ENCODE measurements at regions not wholly inside any gene's neighbourhood (a gene's known extent, or its start where the extent isn't known, plus 50 kb on each side); places are given as distances from the start of the nearest gene placed in this dataset.
A peak's percentile ranks its signal among the peaks of the same experiment; 100 is the strongest.

- TF ChIP-seq ZFX (IDR thresholded peaks at IDR 0.05): no peak
- no peak for TF ChIP-seq CTCF (conservative IDR thresholded peaks at IDR 0.05)
- no peak overlapping the region for H3K27ac ChIP-seq
Observed at GRCh38 chr2:78845664-78846185, 179.8 kb upstream of the REG3G start.

GRCh38 chr2:78861546-78861945 is 164.0 kb upstream of the REG3G start:
- TF ChIP-seq ZFX (IDR thresholded peaks at IDR 0.05) (no peak), CTCF (conservative IDR thresholded peaks at IDR 0.05) (peak; percentile 76)
- no peak overlapping the region for H3K27ac ChIP-seq

DNA sequence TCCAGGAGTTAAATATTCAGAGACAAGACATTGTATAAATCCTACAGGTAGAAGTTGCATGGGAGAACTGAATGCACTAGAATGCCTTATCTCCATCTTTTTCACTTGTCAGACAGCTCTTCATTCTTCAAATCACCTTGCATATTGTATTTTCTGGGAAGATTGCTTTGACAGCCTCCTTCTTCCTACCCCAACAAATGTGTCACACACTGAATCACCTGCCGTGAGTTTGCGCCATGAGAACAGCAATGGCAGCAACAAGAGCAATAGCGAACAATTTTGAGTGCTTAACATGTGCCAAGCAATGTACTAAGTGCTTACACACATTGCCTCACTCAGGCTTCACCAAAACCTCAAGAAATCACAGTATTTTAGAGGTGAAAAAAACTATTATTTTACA is 161.3 kb upstream of the REG3G start:
- TF ChIP-seq ZFX (IDR thresholded peaks at IDR 0.05) (no peak), CTCF (conservative IDR thresholded peaks at IDR 0.05) (no peak)
- H3K27ac ChIP-seq: no peak overlapping the region

- TF ChIP-seq ZFX (IDR thresholded peaks at IDR 0.05) (no peak), CTCF (conservative IDR thresholded peaks at IDR 0.05) (no peak)
Observed at GRCh38 chr2:78865667-78866066, 159.8 kb upstream of the REG3G start.

GRCh38 chr2:78870343-78870967 is 155.0 kb upstream of the REG3G start:
- no peak overlapping the region for H3K27ac ChIP-seq
- TF ChIP-seq CTCF (conservative IDR thresholded peaks at IDR 0.05): no peak
- no peak for TF ChIP-seq ZFX (IDR thresholded peaks at IDR 0.05)

More at GRCh38 chr2:78865667-78866066, 159.8 kb upstream of the REG3G start:
- no peak overlapping the region for H3K27ac ChIP-seq

- TF ChIP-seq CTCF (conservative IDR thresholded peaks at IDR 0.05): no peak
- no peak for TF ChIP-seq ZFX (IDR thresholded peaks at IDR 0.05)
- H3K27ac ChIP-seq: no peak overlapping the region
Observed at GRCh38 chr2:78873526-78873925, 152.0 kb upstream of the REG3G start.

GRCh38 chr2:78876316-78876688 is 149.2 kb upstream of the REG3G start:
- H3K27ac ChIP-seq: no peak overlapping the region
- no peak for TF ChIP-seq CTCF (conservative IDR thresholded peaks at IDR 0.05)
- no peak for TF ChIP-seq ZFX (IDR thresholded peaks at IDR 0.05)
